NCI-H146 (cell line): ENCODE measurements at regions not wholly inside any gene's neighbourhood (a gene's known extent, or its start where the extent isn't known, plus 50 kb on each side); places are given as distances from the start of the nearest gene placed in this dataset.
A peak's percentile ranks its signal among the peaks of the same experiment; 100 is the strongest.
"Not testable (repeated sequence)": the region's sequence is repeated elsewhere in the genome, so short reads cannot be mapped to it uniquely, and the experiment has no call there.

Experiments used
- DNase-seq: peaks from one replicate; lab custom pipeline; 2025; lab: John Stamatoyannopoulos, UW

GRCh38 chr22:27597703-27598444 is 203.7 kb downstream of the MN1 start:
- peak; percentile 15 for DNase-seq

- DNase-seq, result no peak
These were observed 202.8 kb downstream of the MN1 start for GRCh38 chr22:27598792-27599191.

GRCh38 chr22:27601195-27601594 is 200.4 kb downstream of the MN1 start:
- DNase-seq, result no peak

- no peak for DNase-seq
These were observed 199.2 kb downstream of the MN1 start for GRCh38 chr22:27602390-27602789.

- DNase-seq, result no peak
These were observed 198.3 kb downstream of the MN1 start for GRCh38 chr22:27603111-27603799.

- no peak for DNase-seq
These were observed 197.8 kb downstream of the MN1 start for GRCh38 chr22:27603800-27604144.

GRCh38 chr22:27605390-27605789 is 196.2 kb downstream of the MN1 start:
- DNase-seq, result no peak

GRCh38 chr22:27607750-27608149 is 193.8 kb downstream of the MN1 start:
- not testable (repeated sequence) for DNase-seq

GRCh38 chr22:27609451-27609888 is 192.1 kb downstream of the MN1 start:
- no peak for DNase-seq

- DNase-seq, result not testable (repeated sequence)
These were observed 191.4 kb downstream of the MN1 start for GRCh38 chr22:27610164-27610563.

- DNase-seq, result no peak
These were observed 190.4 kb downstream of the MN1 start for GRCh38 chr22:27610863-27611786.

- DNase-seq, result no peak
These were observed 189.4 kb downstream of the MN1 start for GRCh38 chr22:27612115-27612514.

GRCh38 chr22:27613099-27614005 is 188.2 kb downstream of the MN1 start:
- DNase-seq, result no peak

- DNase-seq, result no peak
These were observed 187.4 kb downstream of the MN1 start for GRCh38 chr22:27614006-27614649.

GRCh38 chr22:27614650-27615007 is 186.9 kb downstream of the MN1 start:
- no peak for DNase-seq

GRCh38 chr22:27615408-27615807 is 186.1 kb downstream of the MN1 start:
- DNase-seq, result no peak

- no peak for DNase-seq
These were observed 185.5 kb downstream of the MN1 start for GRCh38 chr22:27616033-27616432.

- DNase-seq, result no peak
These were observed 184.2 kb downstream of the MN1 start for GRCh38 chr22:27617214-27617881.

GRCh38 chr22:27620367-27621154 is 181.0 kb downstream of the MN1 start:
- DNase-seq, result no peak
